Middle frontal gyrus (tissue), 1 donor: ENCODE measurements at regions not wholly inside any gene's neighbourhood (a gene's known extent, or its start where the extent isn't known, plus 50 kb on each side); places are given as distances from the start of the nearest gene placed in this dataset.

Source experiments
- DNase-seq: peaks from one replicate; pipeline ENCODE4 v3.0.0-alpha.2; 2015; ENCODE audit warnings: low spot score; ENCODE audit errors: extremely low spot score

- no peak for DNase-seq
These were observed 830.5 kb downstream of the PDHA2 start for GRCh38 chr4:96670381-96670780.

- DNase-seq, result no peak
These were observed 835.5 kb downstream of the PDHA2 start for GRCh38 chr4:96675416-96675815.

DNA sequence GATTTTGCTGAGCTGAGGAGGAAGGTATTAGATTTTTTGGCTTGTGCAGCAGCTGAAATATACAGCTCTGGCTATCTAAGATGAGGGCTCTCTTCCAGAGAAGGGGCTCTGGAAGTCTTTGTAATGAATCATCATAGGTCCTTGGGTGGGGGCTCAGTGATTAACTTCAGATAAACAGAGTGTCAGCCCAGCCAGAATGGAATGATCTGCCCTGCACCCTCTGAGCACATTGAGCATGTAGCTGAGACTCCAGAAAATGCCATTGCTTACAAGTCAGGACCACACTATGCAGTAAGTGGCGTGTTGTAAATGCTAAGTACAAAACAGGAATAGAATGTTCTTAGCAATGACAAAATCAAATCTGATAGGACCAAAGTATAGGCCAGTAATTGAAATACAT lies 836.0 kb downstream of the PDHA2 start:
- no peak for DNase-seq

GRCh38 chr4:96676754-96677435 lies 837.0 kb downstream of the PDHA2 start:
- no peak for DNase-seq

- DNase-seq, result no peak
These were observed 837.6 kb downstream of the PDHA2 start for GRCh38 chr4:96677499-96677898.

DNA sequence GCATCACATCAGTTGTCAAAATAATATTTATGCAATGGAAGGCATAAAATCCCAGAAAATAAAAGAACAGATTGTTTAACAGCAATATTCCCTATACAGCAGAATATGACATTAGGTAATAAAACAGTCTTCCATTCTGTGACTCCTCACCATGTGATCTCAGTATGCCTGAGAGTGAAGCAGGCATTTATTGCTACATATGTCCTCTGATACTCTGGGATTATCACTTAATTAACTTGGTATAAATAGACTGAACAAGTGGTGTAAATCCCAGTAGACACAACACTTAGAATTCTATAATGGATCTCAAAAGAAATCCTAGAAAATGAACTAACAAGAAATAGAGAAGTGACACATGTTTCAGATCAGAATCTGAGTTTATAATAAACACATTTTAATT lies 841.3 kb downstream of the PDHA2 start:
- DNase-seq, result no peak

GRCh38 chr4:96685691-96686090 lies 845.8 kb downstream of the PDHA2 start:
- no peak for DNase-seq

DNA sequence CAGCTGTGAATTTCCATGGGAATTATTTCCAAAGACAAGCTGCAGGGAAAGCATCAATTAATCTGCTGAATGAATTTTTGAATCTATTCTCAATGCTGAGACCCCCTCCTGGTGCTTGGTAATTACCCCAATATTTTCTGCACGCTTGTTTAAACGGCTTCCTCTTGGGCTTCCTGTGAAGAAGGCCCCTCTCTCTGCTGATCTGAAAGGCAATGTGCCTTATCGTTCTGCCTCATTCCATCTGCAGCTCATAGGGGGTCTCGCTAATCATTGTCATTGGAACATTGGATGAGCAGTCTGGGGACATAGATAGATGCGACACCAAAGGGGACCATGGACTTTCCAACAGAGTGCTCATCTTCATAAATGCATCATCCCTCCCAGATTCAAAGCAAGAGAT lies 851.6 kb downstream of the PDHA2 start:
- DNase-seq, result no peak

- DNase-seq, result no peak
These were observed 858.9 kb downstream of the PDHA2 start for GRCh38 chr4:96698831-96699230.

- no peak for DNase-seq
These were observed 863.4 kb downstream of the PDHA2 start for GRCh38 chr4:96703265-96703664.

- no peak for DNase-seq
These were observed 868.9 kb downstream of the PDHA2 start for GRCh38 chr4:96708766-96709165.

DNA sequence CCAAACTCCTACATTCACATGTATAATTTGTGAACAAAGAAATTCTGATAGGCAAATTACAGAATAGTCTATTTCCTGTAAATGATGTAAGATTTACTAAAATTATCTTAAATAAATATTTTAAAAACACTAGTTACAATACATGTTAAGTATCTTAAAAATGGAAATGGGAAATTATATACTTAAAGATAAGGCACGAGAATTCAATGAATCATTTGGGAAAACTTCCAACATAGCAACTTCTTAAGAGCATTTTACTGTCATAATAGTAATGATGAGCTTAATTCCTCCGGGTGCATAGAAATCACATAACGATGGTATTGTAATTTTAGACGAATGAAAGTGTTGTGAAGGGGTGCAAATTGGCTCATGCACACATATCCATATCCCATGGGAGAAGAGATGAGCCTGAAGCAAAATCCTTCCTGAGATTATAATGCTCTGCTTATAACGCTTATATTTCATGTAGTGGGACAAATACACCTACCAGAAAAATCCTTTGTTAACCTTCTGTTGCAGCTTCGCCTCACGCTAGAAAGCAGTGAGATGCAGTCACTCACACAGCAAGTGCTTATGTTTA lies 873.5 kb downstream of the PDHA2 start:
- DNase-seq, result no peak

DNA sequence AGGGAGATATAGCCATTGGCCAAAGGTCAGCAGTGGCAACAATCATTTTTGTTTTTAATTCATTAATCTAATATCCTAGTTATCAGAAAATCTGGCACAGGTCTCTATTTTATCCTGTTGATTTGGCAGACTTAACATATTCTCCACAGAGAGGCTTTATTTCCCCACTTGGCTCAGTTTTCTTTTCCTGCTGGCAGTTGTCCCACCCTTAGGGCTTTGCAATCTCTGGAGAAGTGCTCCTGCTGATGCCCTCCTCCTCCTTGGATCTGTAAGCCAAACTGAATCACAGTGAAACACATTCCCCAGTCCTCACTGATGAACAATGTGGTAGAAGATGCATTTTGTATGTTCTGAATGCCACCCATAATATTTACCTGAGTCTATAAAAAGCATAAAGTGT lies 889.7 kb downstream of the PDHA2 start:
- DNase-seq, result no peak

DNA sequence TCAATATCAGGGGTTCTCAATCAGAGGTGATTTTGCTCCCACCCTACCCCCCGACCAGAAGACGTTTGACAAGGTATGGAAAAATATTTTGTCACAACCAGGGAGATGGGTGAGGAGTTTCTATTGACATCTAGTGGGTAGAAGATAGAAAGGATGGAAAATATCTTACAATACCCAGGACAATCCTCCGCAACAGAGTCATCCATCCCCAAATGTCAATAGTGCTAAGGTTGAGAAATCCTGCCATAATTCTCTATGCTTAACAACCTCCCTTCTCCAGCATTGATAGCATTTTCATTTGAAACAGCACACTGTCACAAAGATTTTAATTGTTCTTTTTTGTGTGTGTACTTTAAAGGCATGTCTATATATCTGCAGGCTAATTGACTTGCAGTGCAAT lies 890.5 kb downstream of the PDHA2 start:
- DNase-seq, result no peak

- DNase-seq, result no peak
These were observed 896.5 kb downstream of the PDHA2 start for GRCh38 chr4:96736352-96736889.

- no peak for DNase-seq
These were observed 899.2 kb downstream of the PDHA2 start for GRCh38 chr4:96739101-96739500.

DNA sequence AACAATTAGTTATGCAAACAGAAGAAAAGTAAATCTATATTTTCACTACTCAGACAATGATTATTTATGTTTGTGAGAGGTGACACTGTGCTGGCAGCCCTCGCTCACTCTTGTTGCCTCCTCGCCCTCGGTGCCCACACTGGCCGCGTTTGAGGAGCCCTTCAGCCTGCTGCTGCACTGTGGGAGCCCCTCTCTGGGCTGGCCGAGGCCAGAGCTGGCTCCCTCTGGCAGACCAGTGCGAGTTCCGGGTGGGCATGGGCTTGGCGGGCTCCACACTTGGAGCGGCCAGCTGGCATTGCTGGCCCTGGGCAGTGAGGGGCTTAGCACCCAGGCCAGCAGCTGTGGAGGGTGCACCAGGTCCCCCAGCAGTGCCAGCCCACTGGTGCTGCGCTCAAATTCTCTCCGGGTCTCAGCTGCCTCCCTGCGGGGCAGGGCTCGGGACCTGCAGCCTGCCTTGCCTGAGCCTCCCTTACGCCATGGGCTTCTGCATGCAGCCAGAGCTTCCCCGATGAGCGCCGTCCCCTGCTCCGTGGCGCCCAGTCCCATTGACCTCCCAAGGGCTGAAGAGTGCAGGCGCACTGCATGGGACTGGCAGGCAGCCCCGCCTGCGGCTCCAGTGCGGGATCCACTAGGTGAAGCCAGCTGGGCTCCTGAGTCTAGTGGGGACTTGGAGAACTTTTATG lies 902.6 kb downstream of the PDHA2 start:
- no peak for DNase-seq

DNA sequence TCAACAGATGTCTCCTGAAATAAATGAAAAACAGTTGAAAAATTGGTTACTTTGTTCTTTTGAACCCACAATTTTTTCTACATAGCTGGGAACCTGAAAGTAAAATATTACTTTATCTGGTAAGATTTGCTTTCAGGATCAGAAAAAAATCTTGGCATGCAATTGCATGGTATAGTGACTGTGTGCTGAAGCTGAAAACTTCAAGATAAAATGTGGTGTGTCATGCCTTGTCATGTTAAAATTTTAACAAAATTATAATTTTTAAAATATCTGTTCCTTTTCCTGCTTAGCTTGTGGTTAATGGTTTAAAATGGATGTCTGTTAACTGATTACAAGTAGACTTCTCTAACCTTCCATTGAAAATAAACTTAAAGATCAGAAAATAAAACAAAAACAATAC lies 904.8 kb downstream of the PDHA2 start:
- DNase-seq, result no peak

GRCh38 chr4:96753216-96753615 lies 913.3 kb downstream of the PDHA2 start:
- no peak for DNase-seq

DNA sequence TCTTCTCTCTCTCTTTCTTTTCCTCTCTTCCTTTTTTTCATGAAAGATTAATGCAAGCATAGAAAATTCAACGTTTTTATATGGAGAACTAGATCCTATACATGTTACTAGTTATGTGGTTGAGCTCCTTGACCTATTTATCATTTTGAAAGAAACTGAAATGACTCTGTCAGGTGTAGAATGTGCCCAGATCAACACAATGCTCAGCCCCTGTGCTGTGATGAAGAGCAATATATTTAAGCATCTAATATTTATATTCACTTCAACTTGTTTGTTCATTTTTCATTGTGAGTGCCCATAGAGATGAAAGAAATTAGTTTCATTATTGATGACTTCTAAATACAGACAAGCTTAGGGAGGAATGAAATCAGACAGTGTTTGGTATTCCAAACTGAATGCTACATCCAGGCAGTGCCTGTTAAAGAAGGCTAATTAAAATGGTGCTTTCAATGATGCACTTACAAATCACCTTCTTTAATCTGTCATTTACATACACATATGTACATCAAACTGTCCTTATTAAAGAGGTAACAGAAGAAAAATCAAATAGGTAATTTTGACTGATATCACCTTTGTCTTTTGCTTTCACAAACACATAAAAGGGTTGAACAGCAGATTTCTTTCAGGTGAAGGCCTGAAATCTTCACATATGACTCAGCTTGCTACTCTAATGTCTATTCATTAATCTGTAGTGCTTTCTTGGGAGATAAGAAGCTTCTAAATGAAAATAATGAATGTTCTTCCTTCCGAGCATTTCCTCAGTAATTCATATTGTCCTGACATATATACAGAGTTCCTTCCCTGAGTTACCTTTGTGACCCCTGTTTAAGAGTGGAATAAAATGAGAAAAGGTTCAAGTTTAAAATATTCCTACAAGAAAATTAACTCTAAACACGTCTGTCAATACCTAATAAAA lies 915.9 kb downstream of the PDHA2 start:
- no peak for DNase-seq

DNA sequence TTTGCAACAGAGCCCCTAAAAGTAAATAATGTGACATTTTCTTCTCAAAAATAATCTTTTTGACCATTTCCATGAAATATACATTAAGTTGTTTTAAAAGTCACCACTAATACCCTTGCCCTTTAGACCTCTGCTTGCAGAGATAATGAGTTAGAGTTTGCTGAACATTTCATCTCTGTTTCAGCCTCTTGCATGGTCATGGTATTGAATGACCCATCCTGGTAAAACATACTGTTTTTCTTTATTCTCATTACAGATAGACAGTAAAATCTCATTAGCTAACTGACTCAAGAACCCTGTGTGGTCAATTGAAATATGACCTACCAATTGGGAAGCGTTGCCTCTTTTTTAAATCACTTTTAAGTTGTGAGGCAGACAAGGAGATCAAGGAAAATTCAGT lies 916.7 kb downstream of the PDHA2 start:
- no peak for DNase-seq

GRCh38 chr4:96763546-96763945 lies 923.7 kb downstream of the PDHA2 start:
- no peak for DNase-seq
